ENCODE measurements at regions not wholly inside any gene's neighbourhood (a gene's known extent, or its start where the extent isn't known, plus 50 kb on each side); places are given as distances from the start of the nearest gene placed in this dataset.
"Not testable (repeated sequence)": the region's sequence is repeated elsewhere in the genome, so short reads cannot be mapped to it uniquely, and the experiment has no call there.

DNA sequence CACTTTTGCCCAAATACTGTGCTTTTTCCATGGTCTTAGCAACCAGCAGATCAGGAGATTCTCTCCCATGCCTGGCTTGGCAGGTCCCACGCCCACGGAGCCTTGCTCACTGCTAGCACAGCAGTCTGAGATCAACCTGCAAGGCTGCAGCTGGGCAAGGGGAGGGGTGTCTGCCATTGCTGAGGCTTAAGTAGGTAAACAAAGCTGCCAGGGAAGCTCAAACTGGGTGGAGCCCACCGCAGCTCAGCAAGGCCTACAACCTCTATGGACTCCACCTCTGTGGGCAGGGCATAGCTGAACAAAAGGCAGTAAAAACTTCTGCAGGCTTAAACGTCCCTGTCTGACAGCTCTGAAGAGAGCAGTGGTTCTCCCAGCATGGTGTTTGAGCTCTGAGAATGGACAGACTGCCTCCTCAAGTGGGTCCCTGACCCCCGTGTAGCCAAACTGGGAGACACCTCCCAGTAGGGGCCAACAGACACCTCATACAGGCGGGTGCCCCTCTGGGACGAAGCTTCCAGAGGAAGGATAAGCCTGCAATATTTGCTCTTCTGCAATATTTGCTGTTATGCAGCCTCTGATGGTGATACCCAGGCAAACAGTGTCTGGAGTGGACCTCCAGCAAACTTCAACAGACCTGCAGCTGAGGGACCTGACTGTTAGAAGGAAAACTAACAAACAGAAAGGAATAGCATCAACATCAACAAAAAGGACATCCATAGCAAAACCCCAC lies 132.8 kb upstream of the STARD13 start:
- DNase-seq = not testable (repeated sequence)

DNA sequence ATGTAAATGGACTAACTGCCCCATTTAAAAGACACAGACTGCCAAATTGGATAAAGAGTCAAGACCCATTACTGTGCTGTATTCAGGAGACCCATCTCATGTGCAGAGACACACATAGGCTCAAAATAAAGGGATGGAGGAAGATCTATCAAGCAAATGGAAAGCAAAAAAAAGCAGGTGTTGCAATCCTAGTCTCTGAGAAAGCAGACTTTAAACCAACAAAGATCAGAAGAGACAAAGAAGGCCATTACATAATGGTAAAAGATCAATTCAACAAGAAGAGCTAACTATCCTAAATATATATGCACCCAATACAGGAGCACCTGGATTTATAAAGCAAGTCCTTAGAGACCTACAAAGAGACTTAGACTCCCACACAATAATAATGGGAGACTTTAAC lies 134.6 kb upstream of the STARD13 start:
- not testable (repeated sequence) for DNase-seq

DNA sequence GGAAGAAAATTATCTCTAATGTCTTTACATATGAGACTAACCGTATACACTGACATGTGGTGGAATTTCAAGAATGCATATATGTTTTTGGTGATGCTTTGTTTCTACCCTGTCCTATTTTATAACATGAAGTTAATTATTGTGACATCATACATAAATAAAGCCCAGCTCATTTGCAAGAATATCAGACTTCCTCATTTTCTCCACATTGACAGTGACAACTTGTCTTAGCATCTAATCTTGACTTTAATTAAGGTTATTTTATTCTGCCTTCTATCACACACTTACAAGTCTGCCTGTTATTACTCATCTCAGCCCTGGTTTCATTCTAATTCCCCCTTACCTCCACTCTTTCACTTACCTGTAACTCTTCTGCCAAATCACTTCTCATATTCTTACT lies 140.6 kb upstream of the STARD13 start:
- no peak for DNase-seq

DNA sequence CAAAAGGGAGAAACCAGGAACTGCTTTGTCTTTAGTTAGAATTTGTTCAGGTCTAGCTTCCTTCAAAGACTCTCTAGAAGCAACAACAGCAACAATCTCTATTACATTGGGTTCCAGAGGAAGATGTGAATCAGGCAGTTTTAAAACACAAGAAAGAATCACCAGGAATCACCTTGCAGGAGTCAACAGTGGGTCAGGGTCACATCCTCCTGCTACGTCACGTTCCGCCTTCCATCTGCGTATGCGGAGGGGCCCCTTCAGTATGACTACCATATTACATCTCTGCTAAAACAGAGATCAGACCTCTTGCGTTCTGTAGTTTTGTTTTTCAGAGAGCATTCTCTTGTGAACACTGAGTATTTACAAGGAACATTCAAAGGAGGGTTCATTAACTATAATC lies 147.8 kb upstream of the STARD13 start:
- no peak for DNase-seq

DNA sequence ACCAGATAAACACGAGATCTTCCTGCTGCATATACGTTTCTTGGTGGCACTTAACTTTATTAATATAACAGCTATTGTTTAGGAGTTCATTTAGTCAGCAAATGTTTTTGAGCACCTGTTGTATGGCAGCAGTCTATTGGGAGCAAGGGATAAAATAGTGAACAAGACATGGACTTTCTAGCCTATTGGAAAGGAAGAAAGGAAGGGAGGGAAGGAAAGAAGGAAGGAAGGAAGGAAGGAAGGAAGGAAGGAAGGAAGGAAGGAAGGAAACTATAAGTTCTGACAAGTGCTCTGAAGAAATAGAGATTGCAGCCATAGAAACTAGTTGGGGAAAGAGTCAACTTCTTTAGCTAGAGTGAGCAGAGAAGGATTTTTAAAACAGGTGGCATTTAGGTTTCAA lies 149.1 kb upstream of the STARD13 start:
- no peak for DNase-seq

DNA sequence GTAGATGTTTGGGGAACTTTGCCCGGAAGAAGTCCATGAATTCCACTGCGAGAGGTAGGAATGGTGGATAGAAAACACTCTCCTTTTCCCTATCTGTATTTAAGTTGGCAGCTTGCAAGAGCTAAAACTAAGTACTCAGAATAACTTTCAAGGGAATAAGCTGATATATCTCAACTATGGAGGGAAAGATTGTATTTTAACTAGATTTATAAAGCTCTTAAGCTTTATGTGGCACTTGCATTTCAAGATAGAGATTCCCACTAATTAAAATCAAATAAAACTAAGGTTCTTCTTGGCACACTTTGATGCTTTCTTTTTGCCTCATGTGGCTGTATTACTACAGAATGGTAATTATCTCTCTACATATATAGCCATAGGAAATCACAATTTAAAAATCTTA lies 149.7 kb upstream of the STARD13 start:
- DNase-seq = no peak

DNA sequence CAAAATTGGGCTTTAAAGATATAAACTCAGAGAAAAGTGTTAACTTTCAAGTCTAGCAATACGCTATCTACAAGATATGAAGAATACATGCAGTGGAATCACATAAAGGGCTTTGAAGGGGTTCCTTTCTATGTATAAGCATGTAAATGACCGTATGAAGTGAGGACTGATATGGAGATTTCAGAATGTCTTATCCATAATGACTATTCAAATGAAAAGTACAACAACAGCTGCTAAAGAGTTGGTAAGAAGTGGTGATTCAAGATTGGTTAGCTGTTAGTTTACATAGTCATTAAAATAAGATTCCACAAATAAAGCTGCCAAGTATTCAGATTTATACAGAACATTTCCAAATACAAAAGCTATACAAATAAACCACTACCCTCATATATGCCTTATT lies 153.4 kb upstream of the STARD13 start:
- no peak for DNase-seq

DNA sequence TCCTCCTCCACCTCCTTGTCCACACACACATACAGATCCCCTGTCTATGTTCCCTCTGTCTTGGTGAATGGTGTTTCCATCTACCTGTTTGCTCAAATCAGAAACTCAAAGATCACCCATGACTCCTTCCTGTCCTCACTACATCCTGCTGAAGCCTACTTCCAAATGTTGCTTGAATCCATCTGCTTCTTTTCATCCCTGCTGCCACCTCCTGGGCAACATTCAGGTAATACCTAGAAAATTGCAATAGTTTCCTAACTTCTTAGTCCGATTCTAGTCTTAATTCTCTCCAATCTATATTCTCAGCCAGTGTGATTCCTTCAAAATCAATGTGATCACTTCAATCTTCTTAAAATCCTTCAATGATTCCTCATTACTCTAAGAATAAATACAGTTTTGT lies 155.5 kb upstream of the STARD13 start:
- DNase-seq = peak; percentile 0

DNA sequence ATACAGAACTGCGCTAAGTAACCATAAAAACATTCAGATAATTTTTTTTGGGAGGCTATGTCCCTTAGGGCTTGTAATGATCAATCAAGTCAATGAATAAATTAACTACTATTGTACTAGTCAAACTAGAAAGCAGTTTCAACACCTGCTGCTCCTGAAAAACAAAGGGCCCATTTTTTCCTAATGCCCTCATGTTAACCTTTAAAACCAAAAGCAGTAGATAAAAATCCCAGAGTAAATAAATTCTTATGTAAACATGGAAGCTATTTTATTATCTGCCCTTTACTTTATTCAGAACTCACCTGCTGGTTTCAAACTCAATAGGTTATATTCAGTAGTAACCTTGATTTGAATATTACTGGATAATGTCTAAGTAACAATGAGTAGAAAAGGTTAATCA lies 159.5 kb upstream of the STARD13 start:
- DNase-seq = no peak

DNA sequence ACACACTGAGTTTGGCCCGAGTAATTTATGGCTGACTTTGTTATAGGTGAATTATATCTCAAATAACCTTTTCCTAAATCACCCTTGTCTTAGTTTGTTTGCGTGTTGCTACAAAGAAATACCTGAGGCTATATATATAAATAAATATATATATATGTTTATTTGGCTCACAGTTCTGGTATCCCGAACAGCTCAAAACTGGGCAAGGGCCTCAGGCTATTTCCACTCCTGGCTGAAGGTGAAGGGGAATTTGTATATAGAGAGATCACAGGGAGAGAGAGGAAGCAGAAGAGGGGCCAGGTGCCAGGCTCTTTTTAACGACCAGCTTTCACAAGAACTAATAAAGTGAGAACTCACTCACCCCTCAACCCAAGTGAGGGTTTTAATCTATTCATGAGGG lies 159.9 kb upstream of the STARD13 start:
- no peak for DNase-seq

DNA sequence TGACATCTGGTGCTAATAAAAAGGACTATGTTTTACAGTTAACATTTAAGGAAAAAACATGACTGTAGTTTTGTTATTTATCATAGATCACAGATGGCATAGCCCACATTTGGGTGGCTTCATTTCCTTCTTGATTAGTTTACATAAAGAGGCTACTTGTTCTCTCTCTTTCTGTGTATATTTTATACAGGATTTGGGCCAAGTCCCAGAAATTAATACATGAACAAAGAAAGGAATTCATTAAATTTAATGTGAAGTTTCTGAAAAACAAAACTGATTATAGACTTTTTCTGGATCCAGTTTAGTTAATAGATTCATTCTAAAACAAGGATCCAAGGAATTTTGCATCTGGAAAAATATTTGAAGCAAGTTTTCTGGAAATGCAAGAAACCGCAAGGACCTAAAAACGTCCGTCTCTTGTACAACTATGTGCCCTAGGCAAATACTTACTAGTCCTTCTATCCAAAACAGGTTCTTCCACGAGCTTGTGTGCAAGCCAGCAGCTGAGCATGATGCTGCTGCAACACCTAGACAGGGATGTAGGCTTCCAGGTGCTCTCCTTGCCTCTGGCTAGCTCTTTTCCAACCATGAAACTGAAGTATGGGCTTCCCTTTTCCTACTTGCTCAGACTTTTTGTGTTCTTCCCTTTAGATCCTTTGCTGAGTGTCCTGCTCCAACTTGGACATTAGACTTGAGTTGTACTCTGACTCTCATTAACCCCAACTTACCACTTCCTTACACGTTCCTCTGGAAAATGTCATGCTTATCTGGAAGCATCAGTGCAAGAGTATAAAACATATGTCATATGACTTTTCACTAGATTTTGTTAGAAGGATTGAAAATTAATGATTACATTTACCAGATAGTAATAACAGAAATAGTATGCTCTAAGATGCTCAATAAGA lies 161.5 kb upstream of the STARD13 start:
- DNase-seq = no peak

DNA sequence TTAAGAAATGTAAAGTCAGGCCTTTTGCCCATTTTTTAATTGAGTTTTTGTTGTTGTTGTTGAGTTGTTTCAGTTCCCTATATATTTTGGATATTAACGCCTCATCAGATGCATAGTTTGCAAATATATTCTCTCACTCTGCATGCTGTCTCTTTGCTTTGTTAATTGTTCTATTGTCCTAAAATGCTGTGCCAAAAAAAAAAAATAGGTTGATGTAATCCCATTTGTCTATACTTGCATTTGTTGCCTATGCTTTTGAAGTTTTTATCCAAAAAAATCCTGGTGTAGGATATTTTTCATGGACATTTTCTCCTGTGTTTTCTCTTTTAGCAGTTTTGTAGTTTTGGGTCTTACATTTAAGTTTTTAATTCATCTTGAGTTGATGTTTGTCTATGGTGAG lies 163.3 kb upstream of the STARD13 start:
- DNase-seq = no peak

DNA sequence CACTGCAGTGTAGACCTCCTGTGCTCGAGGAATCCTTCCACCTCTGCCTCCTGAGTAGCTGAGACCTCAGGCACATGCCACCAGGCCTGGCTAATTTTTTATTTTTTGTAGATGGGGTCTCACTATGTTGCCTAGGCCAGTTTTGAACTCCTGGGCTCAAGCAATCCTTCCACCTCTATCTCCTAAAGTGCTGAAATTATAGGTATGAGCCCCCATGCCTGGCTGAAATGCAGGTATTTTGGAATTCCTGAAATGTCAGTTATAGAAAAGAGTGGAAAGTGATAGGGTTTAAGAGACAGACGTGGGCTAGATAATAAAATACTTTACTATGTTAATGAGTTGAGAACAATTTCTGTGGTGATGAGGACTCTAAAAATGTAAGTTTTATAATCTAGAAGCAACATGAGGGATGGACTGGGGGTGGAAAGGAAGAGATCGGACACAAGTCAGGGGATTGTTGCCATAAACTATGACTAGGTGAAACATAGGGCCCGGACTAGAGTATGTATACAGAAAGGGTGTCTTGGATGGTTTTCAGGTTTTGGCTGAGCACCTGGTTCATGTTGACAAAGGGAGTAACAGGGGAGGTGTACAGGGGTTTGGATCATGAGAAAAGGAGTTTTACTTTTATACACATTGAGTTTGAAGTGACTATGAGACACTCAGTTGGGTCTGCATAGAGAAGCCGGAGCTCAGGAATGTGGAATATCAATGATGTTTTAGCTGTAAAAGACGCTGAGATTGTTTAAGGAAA lies 165.6 kb upstream of the STARD13 start:
- DNase-seq = no peak

DNA sequence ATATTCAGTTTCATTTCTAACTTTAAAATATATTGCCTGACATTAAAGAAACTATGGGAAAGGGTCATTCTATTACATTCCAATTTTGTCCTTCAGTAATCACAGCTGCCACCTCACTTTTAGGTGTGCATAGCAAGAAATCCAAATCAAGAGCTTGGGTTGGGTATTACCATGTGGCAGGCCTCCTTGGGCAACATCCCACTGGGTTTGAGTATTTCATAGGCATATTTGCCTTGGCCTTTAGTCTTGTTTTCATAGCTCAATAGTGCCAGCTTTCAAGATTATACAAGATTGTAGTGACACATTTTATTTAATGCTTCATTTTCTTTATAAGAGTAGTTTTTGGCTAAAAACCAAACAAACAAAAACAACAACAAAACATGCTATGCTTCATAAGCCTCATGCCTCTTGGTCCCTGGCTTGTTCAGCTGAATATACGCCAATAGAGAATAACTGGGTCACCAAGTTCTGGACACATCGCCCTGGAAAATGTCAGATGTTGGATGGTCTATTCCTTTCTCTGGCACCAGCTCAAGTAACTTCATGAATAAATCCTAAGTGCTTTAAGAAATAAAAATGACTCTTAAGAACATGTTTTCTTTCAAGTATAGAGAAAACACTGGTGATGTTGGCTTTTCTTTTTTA lies 167.4 kb upstream of the STARD13 start:
- no peak for DNase-seq

DNA sequence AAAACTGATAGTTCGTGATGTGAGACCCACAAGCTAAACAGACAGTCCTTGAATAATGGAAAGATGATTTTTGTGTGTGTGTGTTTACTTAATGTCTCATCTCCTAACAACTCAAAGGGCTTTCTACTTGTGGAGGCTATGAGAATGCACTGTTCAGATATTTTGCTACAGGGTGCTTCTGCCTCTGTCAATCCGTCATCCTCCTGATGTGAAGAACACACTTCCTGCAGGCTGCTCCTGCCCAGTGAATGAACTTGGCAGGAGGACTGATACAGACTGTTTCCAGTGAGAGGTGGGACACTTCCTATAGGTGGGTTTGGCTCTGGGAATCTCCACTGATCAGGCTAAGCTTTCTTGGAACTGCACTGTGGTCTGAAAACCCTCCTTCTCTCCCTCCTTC lies 168.4 kb upstream of the STARD13 start:
- no peak for DNase-seq

DNA sequence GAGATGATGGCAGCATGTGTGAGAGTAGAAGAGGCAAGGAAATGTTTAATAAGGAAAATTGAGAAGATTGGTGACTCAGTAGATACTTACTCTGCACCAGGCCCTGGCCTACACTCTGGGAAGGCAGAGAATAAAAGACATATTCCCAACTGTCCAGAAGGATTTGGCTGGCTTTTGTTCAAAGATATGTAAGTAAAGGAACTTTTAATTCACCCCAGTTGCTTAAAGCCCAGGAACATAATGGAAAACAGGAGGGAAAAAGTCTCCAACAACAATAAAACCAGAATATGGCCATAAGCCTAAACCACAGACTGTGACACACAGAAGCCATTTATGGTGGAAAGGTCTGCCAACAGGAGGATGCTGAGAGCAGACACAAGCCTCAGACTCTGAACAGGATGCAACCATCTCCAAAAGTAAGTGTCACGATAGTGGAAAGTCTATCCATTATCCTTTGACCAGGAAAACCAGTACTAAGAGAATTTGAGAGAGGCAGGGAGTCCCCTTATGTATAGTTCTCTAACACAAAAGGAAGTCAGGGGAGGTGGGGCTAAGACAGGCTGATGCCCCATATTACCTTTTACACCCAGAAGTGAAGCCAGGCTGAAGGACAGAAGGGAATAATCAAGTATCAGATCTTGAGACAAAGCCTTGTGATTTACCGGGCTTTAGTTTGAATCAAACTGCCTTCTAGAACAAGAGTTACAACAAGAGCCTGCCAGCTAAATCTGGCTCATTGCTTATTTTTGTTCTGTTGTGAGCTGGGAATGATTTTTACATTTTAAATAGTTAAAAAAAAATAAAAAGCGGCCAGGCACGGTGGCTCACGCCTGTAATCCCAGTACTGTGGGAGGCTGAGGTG lies 169.5 kb upstream of the STARD13 start:
- no peak for DNase-seq

DNA sequence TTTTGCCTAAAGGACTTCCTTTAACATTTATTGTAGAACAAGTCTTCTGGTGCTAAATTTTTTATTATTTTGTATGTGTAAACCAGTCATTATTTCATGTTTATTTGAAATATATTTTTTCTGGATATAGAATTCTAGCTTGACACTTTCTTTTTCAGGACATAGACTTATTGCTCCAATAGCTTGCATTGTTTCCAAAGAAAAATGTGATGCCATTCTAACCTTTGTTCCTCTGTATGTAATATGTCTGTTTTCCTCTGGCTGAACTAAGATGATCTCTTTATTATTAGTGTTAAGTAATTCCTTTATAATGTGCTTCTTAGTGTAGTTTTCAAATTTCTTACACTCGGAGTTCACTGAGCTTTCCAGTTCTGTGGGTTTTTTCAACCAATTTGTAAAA lies 174.1 kb upstream of the STARD13 start:
- no peak for DNase-seq

DNA sequence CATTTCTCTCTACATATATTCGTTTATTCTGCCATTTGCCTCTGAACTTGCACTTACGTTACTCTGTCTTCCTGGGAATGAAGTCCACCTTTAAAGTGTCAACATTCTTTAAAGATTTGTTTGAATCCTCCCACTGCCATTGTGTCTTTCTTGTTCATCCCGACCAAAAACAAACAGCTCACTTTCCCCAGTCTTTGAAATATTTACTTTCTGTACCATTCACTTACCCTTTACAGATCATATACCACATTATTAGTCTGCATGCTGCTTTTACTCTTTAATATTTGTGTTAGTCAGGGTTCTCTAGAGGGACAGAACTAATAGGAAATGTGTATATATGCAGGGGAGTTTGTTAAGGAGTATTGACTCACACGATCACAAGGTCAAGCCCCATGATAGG lies 176.6 kb upstream of the STARD13 start:
- no peak for DNase-seq

DNA sequence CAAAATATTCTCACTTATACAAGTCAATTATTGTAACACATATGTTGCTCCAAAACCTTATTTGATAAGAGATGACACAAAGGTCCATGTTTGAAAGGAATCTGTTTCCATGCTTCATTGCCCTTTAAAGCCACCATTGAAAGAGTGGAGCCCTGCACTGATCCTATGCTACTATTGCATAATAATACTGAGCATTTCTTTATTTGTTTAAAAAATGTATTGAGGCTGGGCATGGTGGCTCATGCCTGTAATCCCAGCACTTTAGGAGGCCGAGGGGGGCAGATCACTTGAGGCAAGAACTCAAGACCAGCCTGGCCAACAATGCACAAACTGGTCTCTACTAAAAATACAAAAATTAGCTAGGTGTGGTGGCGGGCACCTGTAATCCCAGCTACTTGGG lies 178.8 kb upstream of the STARD13 start:
- DNase-seq = no peak

DNA sequence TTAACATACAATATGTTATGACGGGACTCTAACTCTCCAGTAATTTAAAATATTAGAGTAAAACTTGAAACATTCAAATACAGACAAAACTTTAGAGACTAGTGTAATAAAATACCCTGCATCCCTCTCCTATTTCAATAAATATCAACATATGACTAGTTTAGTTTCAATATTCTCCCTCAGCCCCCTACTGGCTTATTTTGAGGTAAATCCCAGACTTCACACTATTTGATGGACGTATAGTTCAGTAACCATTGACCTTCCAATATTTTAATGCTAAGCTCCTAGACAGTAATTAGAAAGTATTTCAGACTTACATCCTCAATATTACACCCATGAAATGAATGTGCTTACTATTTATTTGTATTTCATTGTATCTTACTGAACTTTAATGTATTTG lies 180.7 kb upstream of the STARD13 start:
- no peak for DNase-seq

DNA sequence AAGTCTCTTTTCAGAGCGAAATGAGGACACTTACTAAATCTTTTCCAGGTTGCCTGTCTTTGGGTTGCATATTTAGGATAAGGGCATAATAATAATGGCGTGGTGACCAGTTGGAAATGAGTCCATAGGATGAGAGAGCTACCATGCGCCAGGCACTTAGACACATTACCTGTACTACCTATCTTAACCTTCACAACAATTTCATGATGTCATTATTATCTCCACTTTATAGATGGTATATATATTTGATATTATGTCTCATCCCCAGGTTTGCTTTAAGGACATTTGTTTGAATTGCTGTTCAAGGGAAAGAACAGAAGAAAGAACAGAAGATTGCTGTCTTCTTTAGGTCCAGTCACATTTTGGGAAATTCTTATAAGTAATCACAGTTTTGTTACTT lies 182.0 kb upstream of the STARD13 start:
- no peak for DNase-seq

DNA sequence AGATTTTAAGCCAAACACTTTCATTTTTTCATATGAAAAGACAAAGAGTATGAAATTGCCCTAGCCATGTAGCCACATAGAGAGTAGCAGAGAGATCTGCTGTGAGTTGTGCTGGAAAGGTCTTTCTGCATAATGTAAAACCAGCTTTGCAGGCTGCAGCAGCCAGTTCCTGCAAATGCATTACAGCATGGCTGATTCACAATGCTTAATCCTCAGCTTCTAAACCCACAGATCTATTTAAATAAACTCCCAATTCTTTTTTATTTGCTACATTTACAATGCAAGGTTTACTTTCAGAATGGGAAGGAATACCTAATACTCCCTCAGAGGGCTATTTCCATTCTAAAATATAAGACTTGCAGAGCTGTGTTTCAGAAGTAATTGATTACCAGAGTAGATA lies 185.6 kb upstream of the STARD13 start:
- DNase-seq = no peak

Measured in NCI-H2171 treated with DMSO at 0.1 percent for 48 hours (cell line).